ENCODE measurements at regions not wholly inside any gene's neighbourhood (a gene's known extent, or its start where the extent isn't known, plus 50 kb on each side); places are given as distances from the start of the nearest gene placed in this dataset.
A peak's percentile ranks its signal among the peaks of the same experiment; 100 is the strongest.

DNA sequence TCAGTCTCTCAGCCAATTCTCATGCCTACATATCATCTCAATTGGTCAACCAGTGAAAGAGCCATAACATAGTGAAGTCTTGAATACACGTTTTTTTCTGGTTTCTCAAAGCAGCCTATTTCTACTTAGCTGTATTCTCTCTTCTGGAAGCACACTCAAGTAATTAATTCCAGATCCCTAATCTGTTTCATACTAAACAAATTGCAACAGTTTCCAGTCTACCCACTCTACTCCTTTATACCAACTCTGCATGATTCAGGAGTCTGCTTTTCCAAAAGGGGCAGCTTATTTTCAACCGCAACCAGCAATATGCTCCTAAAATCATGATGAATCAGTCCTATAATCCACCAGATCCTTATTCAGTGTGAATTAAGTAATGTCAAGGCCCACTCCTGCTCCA, 211.7 kb downstream of the TLE1 start:
- H3K27me3 ChIP-seq: no peaks in the 10 kb centered on the region
- no peak for TF ChIP-seq POLR2AphosphoS5 (IDR thresholded peaks at IDR 0.05)
- TF ChIP-seq, protein P1, sequence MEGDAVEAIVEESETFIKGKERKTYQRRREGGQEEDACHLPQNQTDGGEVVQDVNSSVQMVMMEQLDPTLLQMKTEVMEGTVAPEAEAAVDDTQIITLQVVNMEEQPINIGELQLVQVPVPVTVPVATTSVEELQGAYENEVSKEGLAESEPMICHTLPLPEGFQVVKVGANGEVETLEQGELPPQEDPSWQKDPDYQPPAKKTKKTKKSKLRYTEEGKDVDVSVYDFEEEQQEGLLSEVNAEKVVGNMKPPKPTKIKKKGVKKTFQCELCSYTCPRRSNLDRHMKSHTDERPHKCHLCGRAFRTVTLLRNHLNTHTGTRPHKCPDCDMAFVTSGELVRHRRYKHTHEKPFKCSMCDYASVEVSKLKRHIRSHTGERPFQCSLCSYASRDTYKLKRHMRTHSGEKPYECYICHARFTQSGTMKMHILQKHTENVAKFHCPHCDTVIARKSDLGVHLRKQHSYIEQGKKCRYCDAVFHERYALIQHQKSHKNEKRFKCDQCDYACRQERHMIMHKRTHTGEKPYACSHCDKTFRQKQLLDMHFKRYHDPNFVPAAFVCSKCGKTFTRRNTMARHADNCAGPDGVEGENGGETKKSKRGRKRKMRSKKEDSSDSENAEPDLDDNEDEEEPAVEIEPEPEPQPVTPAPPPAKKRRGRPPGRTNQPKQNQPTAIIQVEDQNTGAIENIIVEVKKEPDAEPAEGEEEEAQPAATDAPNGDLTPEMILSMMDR (IDR thresholded peaks at IDR 0.05): no peak
- TF ChIP-seq POLR2A (IDR thresholded peaks at IDR 0.05): no peak
- TF ChIP-seq EP300 (IDR thresholded peaks at IDR 0.05): no peak
- no peak overlapping the region for H3K27ac ChIP-seq
- no peaks in the 10 kb centered on the region for H3K36me3 ChIP-seq
- ATAC-seq: no peak
- peaks cover 0 to 4% (median 0%) of the 10 kb centered on the region in 3 donors for H3K4me1 ChIP-seq
- no peak overlapping the region for H3K4me3 ChIP-seq
- peaks cover 0 to 10% (median 0%) of the 10 kb centered on the region in 3 donors for H3K9me3 ChIP-seq
- WGBS, 2 donors (ENCODE audit: low coverage in 1 of 2): 72 to 83% methylated on average over 1 to 2 of the region's 2 CpGs

DNA sequence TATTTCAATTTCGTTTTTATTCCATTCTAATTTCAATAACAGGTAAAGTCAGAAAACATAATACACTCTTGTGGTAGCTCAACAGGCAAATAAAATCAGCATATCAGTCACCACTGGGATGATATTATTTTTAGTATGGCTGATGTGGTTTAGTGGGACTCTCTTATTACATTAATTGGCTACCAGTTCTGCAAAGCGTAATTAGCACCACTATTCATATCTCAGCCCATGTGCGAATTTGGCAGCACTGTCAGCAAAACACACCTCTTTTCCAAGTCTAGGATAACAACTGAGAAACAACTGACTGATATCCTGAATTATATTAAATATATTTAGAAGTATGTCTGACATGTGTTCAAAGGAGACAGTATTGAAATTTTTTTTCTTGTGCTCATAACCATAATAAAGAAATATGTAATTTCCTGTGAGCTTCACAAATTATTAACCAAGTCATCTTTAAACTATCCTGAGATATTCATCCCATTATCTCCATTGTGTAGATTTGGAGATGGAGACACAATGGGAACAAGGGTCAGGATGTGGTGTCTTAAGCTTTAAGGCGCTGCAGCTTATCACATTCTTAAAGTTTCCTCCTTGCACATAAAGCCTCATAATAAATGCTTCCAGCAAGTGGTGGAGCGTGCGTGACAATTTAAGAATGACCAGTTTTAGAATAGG, 212.4 kb downstream of the TLE1 start:
- Histone ChIP-seq H3K4me1 (peaks cover 0 to 4% (median 0%) of the 10 kb centered on the region in 3 donors), H3K9me3 (peaks cover 0 to 7% (median 0%) of the 10 kb centered on the region in 3 donors), H3K4me3 (no peak overlapping the region), H3K36me3 (no peaks in the 10 kb centered on the region), H3K27ac (no peak overlapping the region), H3K27me3 (no peaks in the 10 kb centered on the region)
- no peak for ATAC-seq
- no peak for TF ChIP-seq EP300 (IDR thresholded peaks at IDR 0.05)
- 89 to 97% methylated on average over 4 to 6 of the region's 6 CpGs for WGBS, 2 donors (ENCODE audit: low coverage in 1 of 2)

DNA sequence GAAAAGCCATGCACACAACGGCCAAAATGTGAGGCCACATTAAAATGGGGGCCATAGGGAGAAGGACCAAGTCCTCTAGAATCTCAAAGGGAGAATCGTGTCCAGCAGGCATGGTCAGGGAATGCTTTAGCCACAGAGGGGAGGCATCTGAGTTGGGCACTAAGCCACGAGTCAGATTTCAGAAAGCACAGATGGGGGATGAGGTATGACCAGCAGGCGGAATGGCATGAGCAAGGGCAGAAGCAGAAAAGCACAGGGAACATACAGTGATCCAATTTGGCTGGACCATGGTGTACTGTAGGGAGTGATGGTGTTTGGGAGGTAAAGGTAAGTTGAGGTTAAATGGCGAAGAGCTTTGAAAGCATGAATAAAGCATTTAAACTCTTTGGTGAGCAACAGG, 214.6 kb downstream of the TLE1 start:
- Histone ChIP-seq H3K27ac (no peak overlapping the region), H3K27me3 (no peaks in the 10 kb centered on the region), H3K4me1 (peaks cover 0 to 4% (median 0%) of the 10 kb centered on the region in 3 donors), H3K9me3 (no peaks in the 10 kb centered on the region), H3K4me3 (no peak overlapping the region), H3K36me3 (no peaks in the 10 kb centered on the region)
- ATAC-seq: no peak
- 92 to 100% methylated on average over 2 to 5 of the region's 5 CpGs for WGBS, 2 donors (ENCODE audit: low coverage in 1 of 2)
- TF ChIP-seq POLR2A (IDR thresholded peaks at IDR 0.05): no peak

DNA sequence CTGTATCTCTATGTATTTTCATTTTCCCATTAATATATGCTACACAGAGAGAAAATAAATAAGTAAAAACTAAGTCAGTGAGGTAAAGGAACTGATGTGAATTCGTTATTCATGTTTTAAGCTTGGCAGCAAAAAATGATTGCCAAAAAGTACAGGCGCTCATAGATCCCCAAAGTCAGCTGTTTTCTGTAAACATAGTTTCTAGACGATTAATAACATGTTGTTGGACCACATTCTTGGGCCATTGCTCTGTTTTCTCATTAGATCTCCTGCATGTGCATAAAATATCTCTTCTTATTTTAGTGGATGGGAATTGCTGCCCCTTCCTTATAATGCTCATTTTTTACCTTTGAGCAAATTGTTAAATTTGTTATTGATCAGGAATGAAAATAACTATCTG, 215.2 kb downstream of the TLE1 start:
- WGBS, 2 donors (ENCODE audit: low coverage in 1 of 2): 57 to 58% methylated on average over 3 of the region's 3 CpGs
- Histone ChIP-seq H3K27ac (no peak overlapping the region), H3K4me3 (no peak overlapping the region), H3K4me1 (peaks cover 0 to 4% (median 0%) of the 10 kb centered on the region in 3 donors), H3K27me3 (no peaks in the 10 kb centered on the region), H3K36me3 (no peaks in the 10 kb centered on the region), H3K9me3 (no peaks in the 10 kb centered on the region)
- TF ChIP-seq EP300 (IDR thresholded peaks at IDR 0.05): no peak
- no peak for TF ChIP-seq POLR2A (IDR thresholded peaks at IDR 0.05)
- TF ChIP-seq, protein P1 (IDR thresholded peaks at IDR 0.05): no peak
- no peak for TF ChIP-seq POLR2AphosphoS5 (IDR thresholded peaks at IDR 0.05)
- ATAC-seq: no peak

DNA sequence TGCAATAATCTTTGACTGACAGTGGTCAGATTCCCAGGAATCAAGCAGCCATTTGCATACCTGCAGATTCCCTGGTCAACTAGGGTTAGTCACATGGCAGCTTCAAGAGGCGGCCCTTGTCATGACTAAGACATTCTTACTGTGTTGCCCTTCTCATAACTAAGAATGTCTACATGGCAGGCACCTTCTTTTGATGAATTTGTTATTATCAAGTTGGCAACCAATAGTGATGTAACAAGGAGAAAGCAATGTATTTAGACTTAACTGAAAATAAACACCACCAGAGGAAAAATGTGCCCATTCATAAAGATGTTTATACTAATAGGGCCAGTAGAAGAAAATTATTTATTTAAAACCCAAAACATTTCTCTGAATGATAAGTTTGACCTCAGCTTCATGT, 215.6 kb downstream of the TLE1 start:
- TF ChIP-seq, protein P1 (IDR thresholded peaks at IDR 0.05): no peak
- TF ChIP-seq POLR2AphosphoS5 (IDR thresholded peaks at IDR 0.05) (peak; percentile 44), POLR2A (IDR thresholded peaks at IDR 0.05) (no peak), EP300 (IDR thresholded peaks at IDR 0.05) (no peak)
- WGBS, 2 donors (ENCODE audit: low coverage in 1 of 2): 67% methylated on average over 1 of the region's 1 CpG; no CpG with 5 or more reads in 1 of the 2 donors
- Histone ChIP-seq H3K36me3 (no peaks in the 10 kb centered on the region), H3K4me1 (peaks cover 0 to 4% (median 0%) of the 10 kb centered on the region in 3 donors), H3K9me3 (no peaks in the 10 kb centered on the region), H3K4me3 (no peak overlapping the region), H3K27me3 (no peaks in the 10 kb centered on the region), H3K27ac (no peak overlapping the region)
- no peak for ATAC-seq

DNA sequence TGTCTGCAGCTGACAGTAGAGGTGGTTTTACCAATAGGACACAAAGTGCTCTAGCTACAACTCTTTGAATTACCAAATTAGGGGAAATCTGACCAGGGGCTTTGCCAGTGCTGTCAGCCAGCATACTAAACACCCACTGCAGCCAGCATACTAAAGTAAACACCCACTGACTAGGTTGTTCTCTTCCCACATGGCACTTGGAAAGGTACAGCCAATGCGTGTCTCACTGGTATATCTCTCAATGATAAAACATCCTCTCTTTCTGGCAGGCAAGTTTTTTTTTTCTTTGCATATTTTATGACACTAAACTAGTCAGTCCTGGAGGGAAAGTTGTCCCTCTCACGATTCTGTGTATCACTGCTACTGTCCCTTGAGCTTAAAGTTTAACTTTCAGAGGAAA, 216.1 kb downstream of the TLE1 start:
- H3K27ac ChIP-seq: no peak overlapping the region
- TF ChIP-seq POLR2AphosphoS5 (IDR thresholded peaks at IDR 0.05): no peak
- TF ChIP-seq, protein P1 (IDR thresholded peaks at IDR 0.05): no peak
- TF ChIP-seq POLR2A (IDR thresholded peaks at IDR 0.05): no peak
- no peak for TF ChIP-seq EP300 (IDR thresholded peaks at IDR 0.05)
- no peak for ATAC-seq

More for the DNA sequence above, 216.1 kb downstream of the TLE1 start:
- Histone ChIP-seq H3K36me3 (no peaks in the 10 kb centered on the region), H3K9me3 (no peaks in the 10 kb centered on the region), H3K27me3 (no peaks in the 10 kb centered on the region), H3K4me1 (peaks cover 0 to 4% (median 0%) of the 10 kb centered on the region in 3 donors), H3K4me3 (no peak overlapping the region)
- WGBS, 2 donors (ENCODE audit: low coverage in 1 of 2): 44 to 65% methylated on average over 1 to 2 of the region's 2 CpGs
